ENCODE measurements at regions not wholly inside any gene's neighbourhood (a gene's known extent, or its start where the extent isn't known, plus 50 kb on each side); places are given as distances from the start of the nearest gene placed in this dataset.

DNA sequence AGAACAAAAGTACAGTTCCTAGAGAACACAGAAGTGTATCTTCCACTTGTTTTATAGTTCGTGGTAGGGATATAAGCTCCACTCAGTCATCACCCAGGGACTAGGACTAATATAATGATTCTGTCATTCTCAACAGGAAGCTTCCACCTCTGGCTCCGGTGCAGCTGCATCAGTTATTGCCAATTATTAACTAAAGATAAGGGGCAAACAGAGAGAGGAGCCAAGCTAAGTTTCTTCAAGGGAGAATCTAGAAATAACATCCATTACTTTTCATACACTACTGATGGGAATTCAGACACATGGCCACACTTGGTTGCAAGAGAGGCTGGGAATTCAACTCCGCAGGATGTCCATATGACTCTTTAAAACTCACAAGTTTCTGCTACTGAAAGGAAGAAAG lies 917.9 kb downstream of the OLFM4 start (continued):
- TF ChIP-seq HDAC2 (IDR thresholded peaks at IDR 0.05; ENCODE audit: borderline replicate concordance in 1 of 2, low read depth in 2 of 2, low read length in 2 of 2), result no peak
- no peak for TF ChIP-seq SIX5 (IDR thresholded peaks at IDR 0.05; ENCODE audit: low read depth, low read length)
- TF ChIP-seq EGR1 (IDR thresholded peaks at IDR 0.05; ENCODE audit: borderline replicate concordance, low read depth, low read length), result no peak
